Hepatocyte (in vitro differentiated cells): ENCODE measurements at regions not wholly inside any gene's neighbourhood (a gene's known extent, or its start where the extent isn't known, plus 50 kb on each side); places are given as distances from the start of the nearest gene placed in this dataset.

Experiments used
- DNase-seq: peaks from one replicate; pipeline ENCODE4 v3.0.0-alpha.2; 2016; ENCODE audit warnings: low spot score
- H2AFZ ChIP-seq: fragments of 200-600 bp; sonication (generic); 2 replicates; pipeline ENCODE4 v1.6.0; 2016; ENCODE audit warnings: antibody characterized with exemption, mild to moderate bottlenecking
- H3K27ac ChIP-seq: fragments of 200-600 bp; sonication (generic); 2 replicates; pipeline ENCODE4 v1.5.1; 2016; ENCODE audit warnings: mild to moderate bottlenecking
- H3K27me3 ChIP-seq: fragments of 200-600 bp; sonication (generic); 2 replicates; pipeline ENCODE4 v1.6.1; 2016
- H3K36me3 ChIP-seq: fragments of 200-600 bp; sonication (generic); replicated peaks from 2 replicates; pipeline ENCODE4 v1.5.1; 2016; ENCODE audit warnings: low read depth; ENCODE audit not compliant: insufficient read depth
- H3K4me1 ChIP-seq: fragments of 200-600 bp; sonication (generic); 2 replicates; pipeline ENCODE4 v1.5.1; 2016; ENCODE audit warnings: mild to moderate bottlenecking, moderate library complexity; ENCODE audit not compliant: insufficient read depth
- H3K4me2 ChIP-seq: fragments of 200-600 bp; sonication (generic); 2 replicates; pipeline ENCODE4 v1.6.0; 2016
- H3K4me3 ChIP-seq: fragments of 200-600 bp; sonication (generic); 2 replicates; pipeline ENCODE4 v1.5.1; 2016; ENCODE audit warnings: mild to moderate bottlenecking
- H3K79me2 ChIP-seq: fragments of 200-600 bp; sonication (generic); 2 replicates; pipeline ENCODE4 v1.6.0; 2017; ENCODE audit warnings: mild to moderate bottlenecking
- H3K9me2 ChIP-seq: fragments of 200-600 bp; sonication (generic); replicated peaks from 2 replicates; pipeline ENCODE4 v1.6.0; 2017; ENCODE audit warnings: mild to moderate bottlenecking; ENCODE audit not compliant: insufficient read depth
- H3K9me3 ChIP-seq: fragments of 200-600 bp; sonication (generic); 2 replicates; pipeline ENCODE4 v1.5.1; 2016; ENCODE audit warnings: low read depth, mild to moderate bottlenecking
- H4K20me1 ChIP-seq: fragments of 200-600 bp; sonication (generic); 2 replicates; pipeline ENCODE4 v1.6.0; 2016; ENCODE audit warnings: mild to moderate bottlenecking; ENCODE audit not compliant: insufficient read depth, poor library complexity, severe bottlenecking
- CTCF ChIP-seq: fragments of 200-600 bp; sonication (generic); IDR thresholded peaks from 2 replicates; pipeline ENCODE4 v1.5.1; 2016; ENCODE audit warnings: antibody characterized with exemption, mild to moderate bottlenecking; ENCODE audit not compliant: poor library complexity
- EZH2 ChIP-seq: fragments of 200-600 bp; sonication (generic); IDR thresholded peaks from 2 replicates; pipeline ENCODE4 v1.6.1; 2016; ENCODE audit warnings: antibody characterized with exemption, mild to moderate bottlenecking, borderline replicate concordance
- EZH2phosphoT487 ChIP-seq: fragments of 200-600 bp; sonication (generic); IDR thresholded peaks from one replicate; pipeline ENCODE4 v1.6.1; 2018; ENCODE audit warnings: antibody characterized with exemption, mild to moderate bottlenecking, low read depth, moderate library complexity; ENCODE audit not compliant: unreplicated experiment, severe bottlenecking
- WGBS: methylation state at CpG from one replicate; pipeline ENCODE4 v1.1.6; 2016; ENCODE audit warnings: low lambda C conversion rate; ENCODE audit errors: missing lambda C conversion rate; 5-methylcytosine and 5-hydroxymethylcytosine counted together

- no peak overlapping the region for H3K27ac ChIP-seq
- no peak for DNase-seq
- H3K9me2 ChIP-seq: no peaks in the 10 kb centered on the region
- H3K4me1 ChIP-seq: no peaks in the 10 kb centered on the region
- H4K20me1 ChIP-seq: no peaks in the 10 kb centered on the region
- H3K9me3 ChIP-seq: no peaks in the 10 kb centered on the region
- H3K79me2 ChIP-seq: no peaks in the 10 kb centered on the region
- no peaks in the 10 kb centered on the region for H3K36me3 ChIP-seq
- WGBS: 82% methylated on average over 3 of the region's 3 CpGs
- H3K4me2 ChIP-seq: no peak overlapping the region
- no peak overlapping the region for H2AFZ ChIP-seq
- H3K4me3 ChIP-seq: no peak overlapping the region
- H3K27me3 ChIP-seq: no peaks in the 10 kb centered on the region
- TF ChIP-seq EZH2phosphoT487 (no peak), EZH2 (no peak), CTCF (no peak)
Observed at GRCh38 chr5:161960314-161960713, 107.3 kb upstream of the GABRG2 start.

- Histone ChIP-seq H3K9me3 (no peaks in the 10 kb centered on the region), H3K4me1 (no peaks in the 10 kb centered on the region), H3K4me3 (no peak overlapping the region), H3K36me3 (no peaks in the 10 kb centered on the region), H4K20me1 (no peaks in the 10 kb centered on the region), H3K4me2 (no peak overlapping the region), H3K27ac (no peak overlapping the region), H3K27me3 (no peaks in the 10 kb centered on the region), H2AFZ (no peak overlapping the region), H3K9me2 (no peaks in the 10 kb centered on the region), H3K79me2 (no peaks in the 10 kb centered on the region)
- 12% methylated on average over 3 of the region's 3 CpGs for WGBS
- TF ChIP-seq EZH2phosphoT487 (no peak), EZH2 (no peak), CTCF (peak; percentile 58)
- peak; percentile 43 for DNase-seq
Observed at GRCh38 chr5:161966564-161966963, 101.0 kb upstream of the GABRG2 start.

- Histone ChIP-seq H3K79me2 (no peaks in the 10 kb centered on the region), H3K27ac (no peak overlapping the region), H4K20me1 (no peaks in the 10 kb centered on the region), H3K4me3 (no peak overlapping the region), H3K4me2 (no peak overlapping the region), H2AFZ (no peak overlapping the region), H3K9me2 (no peaks in the 10 kb centered on the region), H3K36me3 (no peaks in the 10 kb centered on the region), H3K9me3 (no peaks in the 10 kb centered on the region), H3K27me3 (no peaks in the 10 kb centered on the region), H3K4me1 (no peaks in the 10 kb centered on the region)
- 46% methylated on average over 2 of the region's 2 CpGs for WGBS
- TF ChIP-seq EZH2 (no peak), EZH2phosphoT487 (no peak), CTCF (no peak)
- DNase-seq: no peak
Observed at GRCh38 chr5:161975350-161975749, 92.2 kb upstream of the GABRG2 start.

GRCh38 chr5:161988077-161988476 is 79.5 kb upstream of the GABRG2 start:
- no peak overlapping the region for H3K27ac ChIP-seq
- WGBS: 77% methylated on average over 1 of the region's 1 CpG
- no peaks in the 10 kb centered on the region for H3K9me3 ChIP-seq
- H3K4me3 ChIP-seq: no peak overlapping the region
- no peak overlapping the region for H3K4me2 ChIP-seq
- no peaks in the 10 kb centered on the region for H3K79me2 ChIP-seq
- H3K9me2 ChIP-seq: no peaks in the 10 kb centered on the region
- no peak for TF ChIP-seq EZH2phosphoT487
- no peak for TF ChIP-seq EZH2
- TF ChIP-seq CTCF: no peak
- no peaks in the 10 kb centered on the region for H3K27me3 ChIP-seq
- no peaks in the 10 kb centered on the region for H3K4me1 ChIP-seq
- H4K20me1 ChIP-seq: no peaks in the 10 kb centered on the region
- no peak overlapping the region for H2AFZ ChIP-seq
- H3K36me3 ChIP-seq: no peaks in the 10 kb centered on the region
- DNase-seq: no peak
